Hematopoietic multipotent progenitor cell treated with erythropoietin and hydrocortisone succinate and interleukin-3 and kit ligand, for 4 days (in vitro differentiated cells): ENCODE measurements at regions not wholly inside any gene's neighbourhood (a gene's known extent, or its start where the extent isn't known, plus 50 kb on each side); places are given as distances from the start of the nearest gene placed in this dataset.
"Not testable (repeated sequence)": the region's sequence is repeated elsewhere in the genome, so short reads cannot be mapped to it uniquely, and the experiment has no call there.

Source experiments
- DNase-seq: peaks from one replicate; pipeline ENCODE4 v3.0.0-alpha.2; 2015

GRCh38 chr5:53733853-53734252 is 173.4 kb downstream of the NDUFS4 start:
- DNase-seq: peak; percentile 8

- no peak for DNase-seq
Observed at GRCh38 chr5:53738105-53738504, 177.7 kb downstream of the NDUFS4 start.

DNA sequence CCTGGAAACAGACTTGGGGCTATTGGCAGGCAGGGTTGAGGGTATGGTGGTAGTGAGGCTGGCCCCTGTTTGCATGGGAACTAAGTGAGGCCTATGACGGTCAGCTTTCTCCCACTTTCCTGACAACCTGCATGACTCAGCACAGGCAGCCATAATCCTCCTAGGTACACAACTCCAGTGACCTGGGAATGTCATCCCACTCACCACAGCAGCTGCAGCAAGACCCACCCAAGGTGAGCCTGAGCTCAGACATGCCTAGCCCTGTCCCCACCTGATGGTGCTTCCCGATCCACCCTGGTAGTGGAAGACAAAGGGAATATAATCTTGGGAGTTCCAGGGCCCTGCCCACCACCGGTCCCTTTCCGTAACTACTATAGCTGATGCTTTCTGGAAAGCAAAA is 178.7 kb downstream of the NDUFS4 start:
- no peak for DNase-seq

DNA sequence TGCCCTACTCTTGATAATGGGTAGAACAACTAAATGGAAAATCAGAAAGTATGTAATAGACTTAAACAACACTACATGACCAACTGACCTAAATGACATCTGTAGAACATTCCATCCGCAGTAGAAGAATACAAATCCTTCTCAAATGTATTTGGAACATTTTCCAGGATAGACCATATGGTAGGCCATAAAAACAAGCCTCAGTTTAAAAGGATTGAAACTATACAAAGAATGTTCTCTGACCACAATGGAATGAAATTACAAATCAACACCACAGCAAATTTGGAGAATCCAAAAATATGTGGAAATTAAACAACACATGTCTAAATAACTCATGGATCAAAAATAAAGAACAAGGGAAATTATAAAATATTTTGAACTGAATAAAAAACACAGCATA is 189.2 kb downstream of the NDUFS4 start:
- DNase-seq: no peak

DNA sequence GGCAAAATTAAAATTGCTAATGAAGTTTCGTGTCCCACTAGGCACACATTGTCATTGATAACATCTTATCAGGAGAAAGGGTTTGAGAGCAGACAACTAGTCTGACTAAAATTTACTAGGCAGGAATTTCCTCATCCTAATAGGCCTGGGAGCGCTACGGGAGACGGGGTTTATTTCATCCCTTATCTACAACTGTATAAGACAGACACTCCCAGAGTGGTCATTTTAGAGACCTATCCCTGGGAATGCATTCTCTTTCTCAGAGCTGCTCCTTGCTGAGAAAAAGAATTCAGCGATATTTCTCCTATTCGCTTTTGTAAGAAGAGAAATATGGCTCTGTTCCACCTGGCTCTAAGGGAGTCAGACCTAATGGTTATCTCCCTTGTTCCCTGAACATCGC is 191.8 kb downstream of the NDUFS4 start:
- not testable (repeated sequence) for DNase-seq

- DNase-seq: no peak
Observed at GRCh38 chr5:53766673-53767072, 206.2 kb downstream of the NDUFS4 start.

DNA sequence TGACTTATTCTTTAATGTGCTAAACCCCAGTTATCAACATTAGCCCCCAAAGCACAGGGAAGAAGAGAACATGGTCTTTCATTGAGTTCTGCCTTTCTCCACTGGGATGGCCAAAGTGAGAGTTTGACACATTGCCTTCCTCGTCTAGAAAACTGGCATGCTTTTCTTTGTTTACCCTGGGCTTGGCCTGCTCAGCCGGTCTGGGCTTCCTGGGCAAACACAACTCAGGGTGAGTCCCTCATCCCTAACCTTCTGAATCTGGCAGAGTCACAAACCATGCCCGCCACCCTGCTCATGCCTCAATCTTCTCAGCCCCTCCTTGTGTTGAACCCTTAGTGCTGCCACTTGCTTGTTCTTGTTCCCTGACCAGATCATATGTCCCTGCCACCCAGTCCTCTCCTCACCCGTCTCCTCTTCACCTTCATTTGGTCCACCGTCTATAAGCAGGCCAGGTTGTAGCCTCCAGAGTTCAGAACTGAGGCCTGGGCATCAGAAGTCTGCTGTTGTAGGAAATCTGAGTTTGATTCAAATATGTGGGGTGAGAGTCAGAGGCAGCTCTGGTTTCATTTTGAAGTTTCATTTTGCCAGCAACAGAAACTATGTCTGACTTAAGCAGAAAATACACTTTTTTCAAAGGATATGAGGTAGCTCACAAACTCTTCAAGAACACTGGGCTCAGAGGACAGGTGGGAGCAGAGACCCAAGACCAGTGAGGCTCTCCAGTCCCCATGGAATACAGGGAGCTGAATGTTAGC is 217.6 kb downstream of the NDUFS4 start:
- no peak for DNase-seq

DNA sequence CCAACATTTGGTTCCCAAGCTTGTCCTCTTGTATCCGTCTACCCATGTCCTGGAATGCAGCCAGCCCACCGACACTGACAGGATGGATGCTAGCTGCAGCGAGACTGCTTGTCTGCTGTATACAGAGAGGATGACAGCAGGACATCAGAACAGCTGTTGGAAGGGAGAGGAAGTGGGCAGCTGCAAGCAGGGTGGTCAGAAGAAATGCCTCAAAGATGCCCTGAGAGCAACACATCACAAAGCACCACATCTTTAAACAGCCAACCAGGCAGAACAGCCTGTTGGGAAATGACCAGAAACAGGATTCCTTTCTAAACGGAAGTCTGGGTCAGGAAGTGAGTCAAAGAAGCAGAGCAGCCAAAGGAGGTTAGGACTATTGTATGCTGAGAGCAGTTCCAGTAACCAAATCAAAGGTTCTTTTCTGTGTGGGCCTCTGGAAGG is 219.1 kb downstream of the NDUFS4 start:
- DNase-seq: no peak

- DNase-seq: no peak
Observed at GRCh38 chr5:53782620-53783019, 222.2 kb downstream of the NDUFS4 start.

GRCh38 chr5:53783624-53784228 is 223.3 kb downstream of the NDUFS4 start:
- DNase-seq: no peak

DNA sequence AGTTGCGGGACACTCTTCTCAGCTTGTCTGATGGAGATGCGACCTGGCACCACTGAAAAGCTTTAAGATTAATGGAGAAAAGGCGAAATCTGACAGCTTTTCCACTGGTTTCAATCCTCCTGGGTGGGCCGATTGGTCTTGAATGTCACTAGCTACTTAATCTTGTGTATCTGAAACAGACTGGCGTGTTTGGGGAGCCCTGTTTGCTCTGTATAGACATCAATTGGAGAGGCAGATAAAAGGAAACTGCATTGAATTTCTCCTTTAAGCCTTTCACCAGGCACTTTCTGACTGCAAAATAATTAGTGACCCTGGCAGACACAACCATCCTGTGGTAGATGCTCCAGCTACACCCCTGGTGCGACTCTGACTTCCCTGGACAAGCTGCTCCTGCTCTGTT is 224.2 kb downstream of the NDUFS4 start:
- no peak for DNase-seq

GRCh38 chr5:53785924-53786323 is 225.5 kb downstream of the NDUFS4 start:
- peak; percentile 28 for DNase-seq

- DNase-seq: no peak
Observed at GRCh38 chr5:53790026-53790425, 229.6 kb downstream of the NDUFS4 start.

DNA sequence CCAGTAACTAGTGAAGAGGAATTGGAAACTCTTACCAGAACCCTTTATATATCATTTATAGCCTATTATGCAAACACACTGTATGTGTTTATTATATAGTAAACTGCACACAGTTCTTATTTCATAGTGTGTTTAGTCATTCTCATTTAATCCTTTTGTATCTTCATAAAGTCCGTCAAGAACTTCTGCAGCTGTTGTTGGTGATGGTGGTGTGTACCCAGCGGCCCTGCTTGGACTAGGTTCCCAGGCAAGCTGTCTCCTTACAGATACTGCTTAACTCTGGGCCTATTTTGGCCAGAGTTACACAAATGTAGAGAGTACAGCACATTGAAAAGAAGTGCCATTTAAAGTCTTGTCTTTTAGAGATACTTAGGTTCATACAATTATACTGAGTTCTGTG is 231.9 kb downstream of the NDUFS4 start:
- DNase-seq: no peak

- DNase-seq: not testable (repeated sequence)
Observed at GRCh38 chr5:53799644-53800043, 239.2 kb downstream of the NDUFS4 start.

DNA sequence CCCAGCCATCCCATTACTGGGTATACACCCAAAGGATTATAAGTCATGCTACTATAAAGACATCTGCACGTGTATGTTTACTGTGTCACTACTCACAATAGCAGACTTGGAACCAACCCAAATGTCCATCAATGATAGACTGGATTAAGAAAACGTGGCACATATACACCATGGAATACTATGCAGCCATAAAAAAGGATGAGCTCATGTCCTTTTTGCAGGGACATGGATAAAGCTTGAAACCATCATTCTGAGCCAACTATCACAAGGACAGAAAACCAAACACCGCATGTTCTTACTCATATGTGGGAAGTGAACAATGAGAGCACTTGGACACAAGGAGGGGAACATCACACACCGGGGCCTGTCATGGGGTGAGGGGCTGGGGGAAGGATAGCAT is 248.0 kb downstream of the NDUFS4 start:
- not testable (repeated sequence) for DNase-seq

DNA sequence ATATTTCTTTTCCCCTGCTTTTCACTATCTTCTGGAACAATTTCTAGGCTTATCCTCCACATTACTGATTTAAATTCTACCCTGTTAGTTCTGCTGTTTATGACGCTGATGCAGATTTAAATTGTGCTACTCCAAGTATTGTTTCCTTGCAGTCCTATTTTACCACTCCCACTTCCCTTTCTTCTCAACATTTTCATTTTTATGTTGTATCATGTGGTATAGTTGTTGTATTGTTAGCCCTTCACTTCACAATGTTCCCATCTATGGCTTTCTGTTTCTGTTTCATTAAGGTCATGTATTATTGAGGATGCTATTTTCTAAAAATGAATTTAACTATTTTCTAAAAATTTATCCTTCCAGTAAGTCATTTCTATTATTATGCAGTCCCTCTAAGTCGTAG is 254.4 kb downstream of the NDUFS4 start:
- DNase-seq: no peak

DNA sequence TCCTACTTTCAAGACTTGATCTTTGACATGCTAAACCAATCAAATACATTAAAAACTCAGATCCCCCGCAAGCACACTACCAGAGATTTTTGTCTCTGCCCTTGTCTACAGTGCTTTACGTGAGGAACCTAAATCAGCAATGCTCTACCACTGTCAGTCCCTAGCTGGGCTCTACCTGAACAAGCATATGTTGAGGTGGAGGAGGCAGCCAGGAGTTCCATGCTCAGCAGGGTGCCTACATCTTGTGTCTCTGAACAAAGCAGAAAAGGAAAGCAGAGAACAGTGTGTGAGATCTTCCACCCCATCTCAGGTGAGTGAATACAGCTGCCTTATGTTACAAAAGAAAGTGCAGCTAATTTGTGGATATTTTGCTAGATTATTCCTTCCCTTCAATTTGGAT is 255.0 kb downstream of the NDUFS4 start:
- no peak for DNase-seq

DNA sequence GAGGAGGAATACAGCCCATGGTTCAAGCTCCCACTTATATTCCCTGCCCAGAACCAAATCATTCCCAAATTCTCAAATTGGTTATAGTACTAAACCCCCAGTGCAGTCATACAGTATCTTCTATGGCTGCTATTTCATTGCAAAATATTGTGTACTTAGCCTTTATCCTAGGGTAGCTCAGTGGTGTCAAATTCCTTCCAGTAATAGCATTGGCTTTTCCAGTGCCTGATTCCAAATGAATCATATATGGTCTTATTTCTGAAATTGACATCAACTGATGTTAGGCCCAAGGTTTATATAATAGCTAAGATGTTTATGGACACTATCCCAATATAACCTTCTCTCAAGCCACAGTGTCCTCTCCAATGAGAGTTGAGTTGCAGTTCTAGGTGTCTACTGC is 256.7 kb downstream of the NDUFS4 start:
- DNase-seq: no peak

GRCh38 chr5:53819482-53819881 is 259.0 kb downstream of the NDUFS4 start:
- DNase-seq: no peak

DNA sequence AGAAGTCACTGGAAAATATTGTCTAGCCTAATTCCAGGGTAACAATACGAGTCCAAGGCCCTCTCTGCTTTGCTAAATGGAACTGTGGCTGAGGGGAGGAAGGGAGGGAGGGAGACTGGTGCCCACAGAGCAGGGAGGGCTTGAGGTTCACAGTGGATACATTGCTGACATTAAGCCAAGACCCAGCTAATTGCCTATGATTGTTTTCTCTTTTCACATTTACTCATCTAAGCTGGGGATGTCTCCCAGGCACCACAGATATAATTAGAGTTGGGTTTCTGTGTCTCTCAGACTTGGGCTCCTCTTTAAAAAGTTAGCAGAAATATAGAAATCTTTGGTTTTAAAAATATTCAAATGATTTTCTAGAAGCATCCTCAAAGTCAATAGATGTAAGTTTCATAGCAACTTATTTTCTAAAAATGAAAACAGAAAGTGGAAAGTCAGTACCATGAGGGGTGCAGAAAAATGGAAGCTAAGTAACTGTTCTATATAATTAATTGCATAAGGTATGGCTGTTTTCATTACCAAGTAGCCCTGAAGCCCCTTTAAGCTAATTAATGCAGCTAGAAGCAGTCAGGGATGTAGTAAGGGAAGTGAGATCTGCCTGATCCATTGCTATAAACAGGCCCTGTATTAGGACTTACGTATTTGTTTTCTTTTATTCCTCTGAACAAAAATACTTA is 259.8 kb downstream of the NDUFS4 start:
- no peak for DNase-seq

- DNase-seq: no peak
Observed at GRCh38 chr5:53820802-53821171, 260.3 kb downstream of the NDUFS4 start.

DNA sequence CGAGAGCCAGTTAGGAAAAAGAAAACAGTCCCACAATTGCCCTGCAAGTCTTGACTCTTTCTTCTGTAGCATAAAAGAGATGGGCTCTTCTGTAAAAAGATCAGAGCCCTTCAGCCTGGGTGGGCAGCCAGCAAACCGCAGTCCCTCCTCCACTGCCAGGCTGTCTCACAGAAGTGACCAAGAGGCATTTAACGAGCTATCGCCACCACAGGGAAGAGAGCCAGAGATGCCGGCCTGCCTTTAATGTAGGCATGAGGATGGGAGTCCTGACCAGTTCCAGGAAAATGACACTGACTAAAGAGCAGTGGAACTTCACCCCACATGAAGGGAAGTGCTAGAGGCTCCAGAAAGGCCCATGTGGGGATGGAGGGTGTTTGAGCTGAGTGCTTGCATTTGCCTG is 264.6 kb downstream of the NDUFS4 start:
- no peak for DNase-seq

- DNase-seq: no peak
Observed at GRCh38 chr5:53825926-53826325, 265.5 kb downstream of the NDUFS4 start.
